ENCODE measurements at regions not wholly inside any gene's neighbourhood (a gene's known extent, or its start where the extent isn't known, plus 50 kb on each side); places are given as distances from the start of the nearest gene placed in this dataset.

- no peak for TF ChIP-seq CTCF (IDR thresholded peaks at IDR 0.05 in 2 of 3, conservative IDR thresholded peaks at IDR 0.05 in 1 of 3; ENCODE audit: borderline replicate concordance in 1 of 3, insufficient read depth in 1 of 3, low read depth in 2 of 3, low read length in 2 of 3)
- TF ChIP-seq POLR2AphosphoS5 (IDR thresholded peaks at IDR 0.05; ENCODE audit: low read depth, low read length): no peak
- TF ChIP-seq SIN3A (IDR thresholded peaks at IDR 0.05; ENCODE audit: low read depth): no peak
- no peak for TF ChIP-seq POLR2A (IDR thresholded peaks at IDR 0.05; ENCODE audit: borderline replicate concordance, extremely low read depth, insufficient read depth, insufficient read length)
- no peak for TF ChIP-seq EZH2 (IDR thresholded peaks at IDR 0.05)
- TF ChIP-seq, protein P1, sequence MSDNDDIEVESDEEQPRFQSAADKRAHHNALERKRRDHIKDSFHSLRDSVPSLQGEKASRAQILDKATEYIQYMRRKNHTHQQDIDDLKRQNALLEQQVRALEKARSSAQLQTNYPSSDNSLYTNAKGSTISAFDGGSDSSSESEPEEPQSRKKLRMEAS (IDR thresholded peaks at IDR 0.05): no peak
- no peak for TF ChIP-seq ZFX (IDR thresholded peaks at IDR 0.05)
- no peak for TF ChIP-seq EZH2phosphoT487 (IDR thresholded peaks at IDR 0.05; ENCODE audit: borderline replicate concordance)
- no peak for TF ChIP-seq REST (IDR thresholded peaks at IDR 0.05; ENCODE audit: low read depth)
- TF ChIP-seq ZBTB33 (IDR thresholded peaks at IDR 0.05; ENCODE audit: extremely low read depth, insufficient replicate concordance, low read length): no peak
- no peak for TF ChIP-seq SP1 (IDR thresholded peaks at IDR 0.05; ENCODE audit: low read depth)
- TF ChIP-seq JUND (IDR thresholded peaks at IDR 0.05): no peak
- no peak for TF ChIP-seq RAD21 (IDR thresholded peaks at IDR 0.05; ENCODE audit: low read depth)
Measured at GRCh38 chr6:19663479-19663878, 173.7 kb upstream of the ID4 start.
